Uterus (tissue), 3 donors: ENCODE measurements at regions not wholly inside any gene's neighbourhood (a gene's known extent, or its start where the extent isn't known, plus 50 kb on each side); places are given as distances from the start of the nearest gene placed in this dataset.

Experiments
- DNase-seq, 2 donors: peaks; one replicate each; pipeline ENCODE4 v3.0.0-alpha.2; 2019 to 2020
- H3K27ac ChIP-seq, 2 donors: fragments of 200-600 bp; sonication (generic); 1 replicate in 1 of 2; 2 replicates in 1 of 2; pipeline ENCODE4 v1.5.1; 2016 to 2018
- H3K27me3 ChIP-seq, 2 donors: fragments of 200-600 bp; sonication (generic); one replicate each; pipeline ENCODE4 v1.5.1; 2018 to 2019; ENCODE audit warnings: control low read depth in 1 of 2
- H3K36me3 ChIP-seq, 2 donors: fragments of 200-600 bp; sonication (generic); one replicate each; pipeline ENCODE4 v1.5.1; 2019; ENCODE audit warnings: control low read depth in 1 of 2
- H3K4me1 ChIP-seq, 2 donors: fragments of 200-600 bp; sonication (generic); one replicate each; pipeline ENCODE4 v1.5.1; 2018 to 2019; ENCODE audit warnings: control low read depth in 1 of 2
- H3K4me3 ChIP-seq, 2 donors: fragments of 200-600 bp; sonication (generic); 1 replicate in 1 of 2; 2 replicates in 1 of 2; pipeline ENCODE4 v1.5.1; 2018 to 2019; ENCODE audit warnings: mild to moderate bottlenecking in 1 of 2
- H3K9me3 ChIP-seq, 2 donors: fragments of 200-600 bp; sonication (generic); one replicate each; pipeline ENCODE4 v1.5.1; 2019; ENCODE audit warnings: control low read depth in 1 of 2
- POLR2A ChIP-seq, 2 donors: fragments of 450-650 bp; IDR thresholded peaks; one replicate each; pipeline ENCODE4 v1.6.1; 2016; ENCODE audit warnings: antibody characterized with exemption in 2 of 2, mild to moderate bottlenecking in 1 of 2, moderate library complexity in 1 of 2
- intact Hi-C: fragments of 100-400 bp; cut with DNase I; formaldehyde crosslinking; loops from one replicate; pipeline ENCODE4 v1.15.1; 2023; ENCODE audit warnings: low total_unique reads
- TF ChIP-seq, protein P1 (sequence below), 4 experiments: fragments of 200-600 bp in 2 of 4; fragments of 450-650 bp in 2 of 4; sonication (generic) in 2 of 4; IDR thresholded peaks; one replicate each; pipeline ENCODE4 v1.5.1; 2016 to 2019; ENCODE audit warnings: antibody characterized with exemption in 4 of 4, mild to moderate bottlenecking in 2 of 4, moderate library complexity in 1 of 4
- donor health status: DM: yes; HTN: yes; CAD: no.

GRCh38 chr1:29428997-29429396 is 192.7 kb downstream of the PTPRU start:
- no peak overlapping the region for H3K4me3 ChIP-seq
- no peak for DNase-seq
- H3K9me3 ChIP-seq = no peaks in the 10 kb centered on the region
- no peaks in the 10 kb centered on the region for H3K4me1 ChIP-seq
- no peak overlapping the region for H3K27ac ChIP-seq
- intact Hi-C loops = no loop called here
- no peak for TF ChIP-seq POLR2A (IDR thresholded peaks at IDR 0.05)
- TF ChIP-seq, protein P1, sequence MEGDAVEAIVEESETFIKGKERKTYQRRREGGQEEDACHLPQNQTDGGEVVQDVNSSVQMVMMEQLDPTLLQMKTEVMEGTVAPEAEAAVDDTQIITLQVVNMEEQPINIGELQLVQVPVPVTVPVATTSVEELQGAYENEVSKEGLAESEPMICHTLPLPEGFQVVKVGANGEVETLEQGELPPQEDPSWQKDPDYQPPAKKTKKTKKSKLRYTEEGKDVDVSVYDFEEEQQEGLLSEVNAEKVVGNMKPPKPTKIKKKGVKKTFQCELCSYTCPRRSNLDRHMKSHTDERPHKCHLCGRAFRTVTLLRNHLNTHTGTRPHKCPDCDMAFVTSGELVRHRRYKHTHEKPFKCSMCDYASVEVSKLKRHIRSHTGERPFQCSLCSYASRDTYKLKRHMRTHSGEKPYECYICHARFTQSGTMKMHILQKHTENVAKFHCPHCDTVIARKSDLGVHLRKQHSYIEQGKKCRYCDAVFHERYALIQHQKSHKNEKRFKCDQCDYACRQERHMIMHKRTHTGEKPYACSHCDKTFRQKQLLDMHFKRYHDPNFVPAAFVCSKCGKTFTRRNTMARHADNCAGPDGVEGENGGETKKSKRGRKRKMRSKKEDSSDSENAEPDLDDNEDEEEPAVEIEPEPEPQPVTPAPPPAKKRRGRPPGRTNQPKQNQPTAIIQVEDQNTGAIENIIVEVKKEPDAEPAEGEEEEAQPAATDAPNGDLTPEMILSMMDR (IDR thresholded peaks at IDR 0.05) = no peak
- no peaks in the 10 kb centered on the region for H3K36me3 ChIP-seq
- H3K27me3 ChIP-seq = no peaks in the 10 kb centered on the region

- no peaks in the 10 kb centered on the region for H3K36me3 ChIP-seq
- no peaks in the 10 kb centered on the region for H3K9me3 ChIP-seq
- H3K27ac ChIP-seq = no peak overlapping the region
- intact Hi-C loops = no loop called here
- DNase-seq = no peak
- no peaks in the 10 kb centered on the region for H3K4me1 ChIP-seq
- no peak overlapping the region for H3K4me3 ChIP-seq
- H3K27me3 ChIP-seq = no peaks in the 10 kb centered on the region
- no peak for TF ChIP-seq POLR2A (IDR thresholded peaks at IDR 0.05)
- TF ChIP-seq, protein P1 (IDR thresholded peaks at IDR 0.05) = no peak
Measured at GRCh38 chr1:29428280-29428615, 191.9 kb downstream of the PTPRU start.

GRCh38 chr1:29427614-29428279 is 191.4 kb downstream of the PTPRU start:
- no peak for DNase-seq
- no peak for TF ChIP-seq POLR2A (IDR thresholded peaks at IDR 0.05)
- TF ChIP-seq, protein P1 (IDR thresholded peaks at IDR 0.05) = no peak
- intact Hi-C loops = no loop called here

DNA sequence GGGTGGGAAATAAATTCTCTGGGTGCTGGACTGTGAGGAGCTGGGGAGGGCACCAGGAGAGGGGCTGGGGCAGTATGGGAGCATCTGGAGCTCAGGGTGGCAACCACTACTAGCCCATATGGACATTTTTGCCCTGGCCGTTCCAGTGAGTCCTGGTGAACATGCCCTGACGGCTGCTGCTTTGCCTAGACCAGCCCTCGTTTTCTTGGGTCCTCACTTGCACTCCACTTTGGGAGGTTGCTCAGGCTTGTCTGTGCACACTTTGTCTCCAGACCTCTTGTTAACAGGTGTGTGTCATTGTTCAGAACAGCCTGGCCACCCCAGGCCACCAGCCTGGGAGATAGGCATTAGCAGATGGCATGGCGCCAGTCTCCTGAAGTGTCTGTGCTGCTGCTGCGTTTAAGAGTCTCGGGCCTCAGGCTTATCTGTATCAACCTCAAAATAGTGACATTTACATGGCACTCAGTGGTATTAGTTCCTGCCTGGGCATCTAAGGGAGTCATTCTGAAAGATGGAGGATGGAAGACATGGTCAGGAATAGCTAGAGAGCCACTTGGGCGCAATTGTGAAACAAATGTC is 190.5 kb downstream of the PTPRU start:
- Histone ChIP-seq H3K27ac (no peak overlapping the region), H3K36me3 (no peaks in the 10 kb centered on the region), H3K4me1 (no peaks in the 10 kb centered on the region), H3K9me3 (no peaks in the 10 kb centered on the region), H3K27me3 (no peaks in the 10 kb centered on the region), H3K4me3 (no peak overlapping the region)
- DNase-seq = no peak
- TF ChIP-seq POLR2A (IDR thresholded peaks at IDR 0.05) = no peak
- TF ChIP-seq, protein P1 (IDR thresholded peaks at IDR 0.05) = no peak
- intact Hi-C loops = no loop called here

More at GRCh38 chr1:29427614-29428279, 191.4 kb downstream of the PTPRU start:
- H3K36me3 ChIP-seq = no peaks in the 10 kb centered on the region
- H3K9me3 ChIP-seq = no peaks in the 10 kb centered on the region
- no peaks in the 10 kb centered on the region for H3K27me3 ChIP-seq
- H3K4me1 ChIP-seq = no peaks in the 10 kb centered on the region
- H3K4me3 ChIP-seq = no peak overlapping the region
- H3K27ac ChIP-seq = no peak overlapping the region

DNA sequence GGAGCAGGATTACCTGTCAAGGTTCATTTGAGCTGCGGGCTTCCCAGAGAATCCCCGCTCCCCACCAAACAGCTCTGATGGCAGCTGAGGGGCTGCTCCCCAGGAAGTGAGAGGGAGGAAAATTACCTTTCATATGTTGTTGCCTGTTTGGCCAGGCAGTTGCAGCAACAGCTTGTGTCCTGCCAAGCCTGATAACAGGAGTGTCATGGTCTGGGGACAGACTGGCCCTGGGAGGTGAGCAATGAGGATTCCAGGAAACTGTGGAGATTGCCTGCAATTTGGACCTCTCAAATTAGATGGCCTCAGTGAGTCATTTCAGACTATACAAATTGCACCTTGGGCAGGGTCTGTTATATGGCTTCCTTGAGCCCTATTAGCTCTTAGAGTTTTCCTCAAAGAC is 189.3 kb downstream of the PTPRU start:
- Histone ChIP-seq H3K9me3 (no peaks in the 10 kb centered on the region), H3K27ac (no peak overlapping the region), H3K27me3 (no peaks in the 10 kb centered on the region), H3K36me3 (no peaks in the 10 kb centered on the region), H3K4me1 (no peaks in the 10 kb centered on the region), H3K4me3 (no peak overlapping the region)
- no peak for DNase-seq
- no peak for TF ChIP-seq POLR2A (IDR thresholded peaks at IDR 0.05)
- TF ChIP-seq, protein P1 (IDR thresholded peaks at IDR 0.05) = no peak
- intact Hi-C loops = no loop called here
